ENCODE measurements at regions not wholly inside any gene's neighbourhood (a gene's known extent, or its start where the extent isn't known, plus 50 kb on each side); places are given as distances from the start of the nearest gene placed in this dataset.
"Not testable (repeated sequence)": the region's sequence is repeated elsewhere in the genome, so short reads cannot be mapped to it uniquely, and the experiment has no call there.

DNA sequence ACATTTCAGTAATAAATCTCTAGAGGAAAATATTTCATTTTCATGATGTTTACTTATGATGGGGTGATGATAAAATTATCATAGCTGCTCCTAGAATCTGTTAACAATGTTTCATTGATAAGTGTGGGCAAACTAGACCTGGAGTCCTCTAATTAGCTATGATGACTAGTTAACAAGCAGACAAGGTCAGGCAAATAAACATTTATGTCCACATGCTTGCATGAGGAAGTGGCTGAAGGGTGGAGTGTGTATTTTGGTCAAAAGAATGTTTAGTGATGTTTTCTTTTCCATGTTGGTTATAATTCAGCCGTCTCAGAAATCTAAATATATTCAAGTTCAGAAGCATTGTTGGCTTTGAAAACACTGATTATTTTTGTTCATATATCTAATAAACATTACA is 99.9 kb upstream of the FN1 start:
- no peak for DNase-seq (ENCODE audit: low spot score)

GRCh38 chr2:215535125-215535668 is 99.3 kb upstream of the FN1 start:
- no peak for DNase-seq (ENCODE audit: low spot score)

- DNase-seq (ENCODE audit: low spot score): not testable (repeated sequence)
Measured at GRCh38 chr2:215533716-215534115, 97.8 kb upstream of the FN1 start.

- DNase-seq (ENCODE audit: low spot score): no peak
Measured at GRCh38 chr2:215532844-215533243, 97.0 kb upstream of the FN1 start.

- DNase-seq (ENCODE audit: low spot score): no peak
Measured at GRCh38 chr2:215531284-215531683, 95.4 kb upstream of the FN1 start.

GRCh38 chr2:215530191-215530968 is 94.5 kb upstream of the FN1 start:
- no peak for DNase-seq (ENCODE audit: low spot score)

- no peak for DNase-seq (ENCODE audit: low spot score)
Measured at GRCh38 chr2:215529271-215529670, 93.4 kb upstream of the FN1 start.

DNA sequence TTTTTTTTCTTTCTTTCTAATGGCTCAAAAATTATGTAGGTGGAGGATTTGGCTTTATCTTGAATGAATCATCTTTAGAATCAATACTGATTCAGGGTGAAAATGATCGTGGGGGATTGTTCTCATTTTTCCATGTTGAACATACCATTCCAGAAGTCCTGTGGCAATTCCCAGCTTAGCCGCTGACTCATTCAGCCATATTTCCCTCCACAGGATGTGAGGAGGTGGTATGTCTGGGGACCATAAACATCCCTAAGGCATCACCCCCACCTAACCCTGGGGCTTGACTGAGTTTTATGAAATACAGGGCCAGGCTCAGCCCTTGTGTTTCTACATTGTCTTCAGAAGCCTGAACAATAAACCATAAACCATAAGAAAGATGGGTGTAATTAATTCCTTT is 92.7 kb upstream of the FN1 start:
- no peak for DNase-seq (ENCODE audit: low spot score)

DNA sequence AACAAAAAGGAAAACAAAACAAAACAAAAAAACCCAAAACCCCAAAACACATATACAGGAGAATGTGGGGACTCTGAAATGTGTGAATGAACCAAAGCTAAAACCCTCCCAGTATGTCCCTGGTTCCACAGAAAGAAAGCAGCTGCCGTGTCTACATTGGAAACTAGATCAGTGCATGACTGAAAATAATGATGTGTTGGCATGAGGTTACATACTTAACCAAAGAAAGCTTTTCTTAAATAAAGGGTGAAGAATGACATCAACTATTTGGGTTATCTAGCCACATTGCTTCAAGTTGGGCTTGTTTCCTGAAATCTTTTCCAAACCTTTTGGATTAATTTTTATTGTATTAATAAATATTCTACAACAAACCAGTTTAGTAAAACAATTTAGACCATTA is 91.9 kb upstream of the FN1 start:
- no peak for DNase-seq (ENCODE audit: low spot score)

DNA sequence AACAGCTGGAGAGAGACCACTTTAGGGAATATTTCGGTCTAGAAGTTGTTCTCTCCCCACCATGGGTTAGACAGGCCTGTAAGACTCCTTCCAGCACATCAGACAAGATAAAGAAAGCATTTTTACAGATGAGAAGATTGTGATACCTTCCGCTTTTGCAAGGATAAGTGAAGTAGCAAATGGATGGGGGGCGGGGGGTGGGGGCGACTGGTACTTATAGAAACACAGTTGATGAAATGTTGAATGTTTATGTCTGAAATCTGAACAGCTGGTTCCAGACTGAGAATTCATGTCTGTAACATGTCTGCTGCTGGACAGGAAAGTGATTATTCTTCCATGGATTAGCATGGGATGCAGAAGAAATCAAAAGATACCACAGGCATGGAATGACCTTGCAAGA is 90.5 kb upstream of the FN1 start:
- DNase-seq (ENCODE audit: low spot score): no peak

DNA sequence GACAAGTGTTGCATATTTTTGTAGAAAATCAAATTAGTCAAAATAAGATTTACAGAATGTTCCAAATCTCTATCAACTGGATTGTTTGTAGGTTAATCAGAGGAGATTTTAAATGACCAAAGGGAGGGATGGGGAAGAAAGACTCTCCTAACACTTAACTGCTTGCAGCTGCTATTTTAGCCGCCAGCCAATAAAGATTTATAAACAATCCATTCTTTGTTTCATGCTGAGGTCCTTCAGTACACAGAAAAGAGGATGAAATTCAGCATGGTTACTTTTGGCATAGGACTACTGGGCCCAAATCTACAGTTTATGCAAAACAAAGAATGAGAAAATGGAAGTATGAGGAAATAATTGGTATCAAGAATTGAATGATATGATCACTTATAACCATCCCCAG is 86.4 kb upstream of the FN1 start:
- peak; percentile 71 for DNase-seq (ENCODE audit: low spot score)

DNA sequence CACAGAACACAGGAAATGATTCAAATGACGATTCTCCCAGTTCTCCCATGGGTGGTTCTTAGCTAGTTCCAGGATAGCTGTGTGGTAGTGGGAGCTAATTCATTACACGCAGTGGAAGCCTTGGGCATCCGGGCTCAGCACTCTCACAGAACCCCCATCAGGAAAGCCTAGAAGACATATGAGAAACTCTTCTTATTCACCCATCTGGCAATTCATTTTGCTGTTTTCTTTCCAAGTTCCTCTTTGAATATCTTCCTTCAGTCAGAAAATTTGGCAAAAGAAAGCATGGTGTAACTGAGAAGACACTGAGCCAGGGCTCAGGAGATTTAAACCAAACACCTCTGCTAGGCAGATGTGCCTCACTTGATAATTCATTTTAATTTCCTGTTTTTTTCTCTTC is 85.2 kb upstream of the FN1 start:
- no peak for DNase-seq (ENCODE audit: low spot score)

GRCh38 chr2:215517391-215517790 is 81.5 kb upstream of the FN1 start:
- DNase-seq (ENCODE audit: low spot score): no peak

DNA sequence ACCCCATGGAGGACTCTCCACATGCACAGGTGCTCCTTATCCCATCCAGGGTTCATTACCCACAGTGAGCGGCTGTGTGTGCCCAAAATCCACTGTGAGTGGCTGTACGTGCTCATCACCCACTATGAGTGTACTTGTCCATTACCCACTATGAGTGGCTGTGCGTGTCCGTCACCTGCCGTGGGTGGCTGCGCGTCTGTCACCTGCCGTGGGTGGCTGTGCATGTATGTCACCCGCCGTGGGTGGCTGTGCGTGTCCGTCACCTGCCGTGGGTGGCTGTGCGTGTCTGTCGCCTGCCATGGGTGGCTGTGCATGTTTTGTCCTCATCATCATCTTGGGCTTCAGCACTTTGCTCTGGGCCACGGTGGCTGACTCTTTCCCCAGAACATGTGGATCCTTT is 78.6 kb upstream of the FN1 start:
- no peak for DNase-seq (ENCODE audit: low spot score)

GRCh38 chr2:215511454-215512346 is 75.8 kb upstream of the FN1 start:
- DNase-seq (ENCODE audit: low spot score): no peak

DNA sequence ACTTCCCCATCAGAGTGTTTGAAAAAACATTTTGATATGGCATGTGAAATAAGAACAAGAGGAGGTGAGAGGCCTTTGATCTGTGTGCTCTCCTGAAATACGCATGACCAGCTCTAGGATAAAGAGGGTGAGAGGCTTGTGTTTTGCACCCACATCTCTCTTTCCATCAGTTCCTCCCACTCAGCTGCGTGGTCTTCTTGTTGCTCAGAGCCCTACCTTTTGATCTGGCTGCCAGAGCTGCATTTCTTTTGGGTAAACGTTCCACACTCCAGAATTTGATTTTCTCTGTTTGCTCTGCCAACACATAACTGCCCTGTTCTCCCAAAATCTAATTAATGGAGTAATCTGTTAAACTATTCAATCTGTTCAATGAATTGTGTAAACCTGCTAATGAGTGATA is 72.0 kb upstream of the FN1 start:
- no peak for DNase-seq (ENCODE audit: low spot score)

- no peak for DNase-seq (ENCODE audit: low spot score)
Measured at GRCh38 chr2:215507136-215507535, 71.3 kb upstream of the FN1 start.

DNA sequence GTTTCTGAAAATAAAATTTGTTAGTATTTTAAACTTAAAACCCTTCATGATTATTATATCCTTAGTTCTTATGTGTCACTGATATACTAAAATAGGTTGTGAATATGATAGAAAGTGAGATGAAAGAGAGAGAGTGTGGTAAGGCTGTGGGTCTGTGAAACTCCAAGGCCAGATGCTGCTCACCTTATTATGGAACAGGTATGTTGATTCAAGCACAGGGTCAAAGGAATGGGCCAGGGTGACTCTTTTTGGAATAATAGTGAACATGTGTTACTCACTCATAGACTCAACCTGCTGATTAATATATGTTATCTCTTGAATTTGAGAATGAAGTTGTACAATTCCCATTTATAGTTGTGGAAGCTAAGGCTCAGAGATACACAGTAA is 70.7 kb upstream of the FN1 start:
- no peak for DNase-seq (ENCODE audit: low spot score)

- no peak for DNase-seq (ENCODE audit: low spot score)
Measured at GRCh38 chr2:215505044-215505786, 69.3 kb upstream of the FN1 start.

DNA sequence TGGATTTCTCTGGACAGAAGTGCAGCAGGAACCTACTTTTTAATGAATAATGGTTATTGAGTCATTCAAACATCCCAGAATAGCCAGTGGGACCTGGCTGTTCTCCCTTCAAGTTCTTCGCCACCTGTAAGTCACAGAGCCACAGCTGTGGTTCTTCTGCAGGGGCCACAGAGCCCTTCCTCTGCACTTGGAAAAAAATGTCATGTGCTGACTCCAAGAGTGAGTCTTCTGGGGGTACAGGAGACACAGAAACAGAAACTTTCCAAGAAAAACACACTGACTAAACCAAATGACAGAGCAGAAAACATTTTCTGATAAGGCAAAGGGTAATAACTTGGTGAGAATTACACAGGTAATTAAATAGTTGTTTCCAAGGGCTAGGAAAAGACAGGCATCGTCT is 68.7 kb upstream of the FN1 start:
- DNase-seq (ENCODE audit: low spot score): no peak

DNA sequence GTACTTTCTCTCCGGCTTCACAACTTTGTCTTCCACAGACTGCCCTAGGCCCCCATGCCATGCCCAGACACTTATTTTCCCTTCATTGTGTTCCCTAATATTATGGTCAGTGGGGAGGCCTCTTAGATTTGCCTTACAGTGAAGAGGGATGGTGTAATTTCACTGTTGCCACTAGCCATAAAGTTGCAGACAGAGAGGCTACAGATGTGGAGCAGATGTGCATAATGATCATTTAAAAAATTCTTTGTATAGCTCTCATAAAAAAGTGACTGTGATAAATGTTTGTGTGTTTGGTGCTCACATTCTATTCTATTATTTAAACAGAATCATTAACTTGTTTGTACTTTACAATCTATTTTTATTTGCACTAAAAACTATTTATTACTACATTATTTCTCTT is 67.5 kb upstream of the FN1 start:
- DNase-seq (ENCODE audit: low spot score): no peak

- DNase-seq (ENCODE audit: low spot score): no peak
Measured at GRCh38 chr2:215500466-215500865, 64.6 kb upstream of the FN1 start.
